SKM-1 (cell line): ENCODE measurements at regions not wholly inside any gene's neighbourhood (a gene's known extent, or its start where the extent isn't known, plus 50 kb on each side); places are given as distances from the start of the nearest gene placed in this dataset.
"Not testable (repeated sequence)": the region's sequence is repeated elsewhere in the genome, so short reads cannot be mapped to it uniquely, and the experiment has no call there.

Experiments
- DNase-seq: peaks from one replicate; lab custom pipeline; 2025; ENCODE audit not compliant: unreplicated experiment; lab: John Stamatoyannopoulos, UW

DNA sequence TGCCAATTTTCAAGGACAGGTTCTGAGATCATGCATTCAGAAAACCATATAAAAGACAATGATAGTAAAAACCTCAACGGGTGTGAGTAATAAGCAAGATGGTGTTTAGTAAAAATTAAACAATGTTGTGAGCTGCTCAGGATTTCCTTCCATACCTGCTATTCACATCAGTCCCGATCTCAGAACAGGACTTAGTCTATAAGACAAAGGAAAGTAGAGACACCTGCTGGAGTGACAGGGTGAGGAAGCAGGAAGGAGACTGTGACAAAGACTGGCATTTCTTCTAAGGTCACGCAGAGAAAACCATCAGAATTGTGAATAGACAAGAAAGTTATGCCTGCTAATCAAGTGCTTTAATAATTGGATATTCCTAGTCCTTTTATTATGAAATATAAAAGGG, 648.0 kb downstream of the DACH1 start:
- no peak for DNase-seq

GRCh38 chr13:71217827-71218226, 649.2 kb downstream of the DACH1 start:
- no peak for DNase-seq

DNA sequence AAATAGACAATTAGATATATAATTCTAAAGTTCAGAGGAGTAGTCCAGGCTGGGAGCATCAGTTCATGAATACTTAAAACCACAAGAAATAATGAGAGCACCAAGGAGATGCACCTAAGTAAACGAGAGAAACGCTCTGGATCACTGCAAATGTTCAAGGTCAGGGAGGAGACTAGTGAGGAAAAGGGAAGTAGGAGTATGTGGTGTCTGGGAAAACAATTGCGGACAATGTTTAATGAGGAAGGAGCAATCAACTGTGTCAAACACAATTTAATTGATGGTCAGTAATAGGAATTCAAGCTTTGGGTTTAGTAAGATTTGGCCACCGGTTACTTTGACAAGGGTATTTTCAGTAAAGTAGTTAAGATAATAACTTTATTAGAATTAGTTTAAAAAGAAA, 652.2 kb downstream of the DACH1 start:
- no peak for DNase-seq

DNA sequence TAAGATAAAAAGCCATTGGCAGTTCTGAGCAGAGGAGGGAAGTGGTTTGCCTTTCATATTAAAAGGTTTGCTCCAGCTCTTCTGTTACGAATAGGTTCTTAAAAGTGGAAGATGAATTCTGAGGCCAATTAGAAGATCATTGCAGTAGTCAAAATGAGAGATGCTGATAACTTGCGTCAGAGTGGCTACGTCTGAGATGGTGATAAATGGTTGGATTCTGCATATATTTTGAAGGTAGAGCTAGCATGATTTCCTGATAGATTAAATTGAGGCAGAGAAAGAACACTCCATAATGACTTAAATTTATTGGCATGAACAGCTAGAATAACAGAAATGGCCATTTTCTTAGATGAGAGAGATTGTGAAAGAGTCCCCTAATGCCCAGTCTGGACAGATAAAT, 652.6 kb downstream of the DACH1 start:
- no peak for DNase-seq

- no peak for DNase-seq
Measured at GRCh38 chr13:71213252-71213821, 653.7 kb downstream of the DACH1 start.

DNA sequence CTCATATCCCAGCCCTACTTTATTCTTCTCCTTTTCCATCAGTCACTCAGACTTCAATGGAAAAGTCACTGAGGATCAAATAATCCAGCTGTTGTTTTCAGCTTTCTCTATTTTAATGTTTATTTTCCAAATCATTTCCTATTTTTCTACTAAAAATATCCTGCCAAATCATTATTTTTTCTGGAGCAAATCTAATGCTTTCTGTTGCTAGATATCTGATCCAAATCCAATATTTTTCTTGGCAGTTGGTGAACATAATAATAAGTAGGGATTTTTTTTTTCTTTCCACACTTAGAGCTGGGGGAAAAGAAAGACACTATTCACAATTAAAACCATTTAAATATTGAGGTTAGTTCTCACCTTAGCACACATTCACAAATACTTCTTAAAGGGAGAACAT, 656.1 kb downstream of the DACH1 start:
- no peak for DNase-seq

DNA sequence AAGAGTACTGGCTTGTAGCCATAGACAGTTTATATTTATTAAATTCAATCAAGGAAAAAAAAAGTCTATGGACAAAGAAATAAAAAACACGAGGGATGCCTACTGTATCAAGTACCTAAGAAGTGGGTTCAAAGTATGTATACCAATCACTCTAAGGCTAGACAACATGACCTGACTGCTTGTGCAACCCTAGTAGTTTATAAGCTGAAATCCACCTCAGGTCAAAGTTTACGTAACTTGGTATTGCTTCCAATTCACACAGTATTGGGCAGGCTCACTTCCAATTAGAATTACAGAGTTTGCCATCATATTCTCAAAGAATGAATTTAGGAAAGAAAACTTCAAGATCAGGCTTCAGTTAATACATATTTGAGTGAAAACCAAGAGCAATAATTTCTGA, 657.8 kb downstream of the DACH1 start:
- DNase-seq, result no peak

DNA sequence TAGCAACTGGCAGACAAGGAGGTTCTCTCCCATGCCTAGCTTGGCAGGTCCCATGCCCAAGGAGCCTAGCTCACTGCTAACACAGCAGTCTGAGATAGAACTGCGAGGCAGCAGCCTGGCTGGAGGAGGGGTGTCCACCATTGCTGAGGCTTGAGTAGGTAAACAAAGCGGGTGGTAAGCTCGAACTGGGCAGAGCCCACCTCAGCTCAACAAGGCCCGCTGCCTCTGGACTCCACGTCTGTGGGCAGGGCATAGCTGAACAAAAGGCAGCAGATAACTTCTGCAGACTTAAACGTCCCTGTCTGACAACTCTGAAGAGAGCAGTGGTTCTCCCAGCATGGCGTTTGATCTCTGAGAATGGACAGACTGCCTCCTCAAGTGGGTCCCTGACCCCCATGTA, 682.4 kb downstream of the DACH1 start:
- DNase-seq, result not testable (repeated sequence)

DNA sequence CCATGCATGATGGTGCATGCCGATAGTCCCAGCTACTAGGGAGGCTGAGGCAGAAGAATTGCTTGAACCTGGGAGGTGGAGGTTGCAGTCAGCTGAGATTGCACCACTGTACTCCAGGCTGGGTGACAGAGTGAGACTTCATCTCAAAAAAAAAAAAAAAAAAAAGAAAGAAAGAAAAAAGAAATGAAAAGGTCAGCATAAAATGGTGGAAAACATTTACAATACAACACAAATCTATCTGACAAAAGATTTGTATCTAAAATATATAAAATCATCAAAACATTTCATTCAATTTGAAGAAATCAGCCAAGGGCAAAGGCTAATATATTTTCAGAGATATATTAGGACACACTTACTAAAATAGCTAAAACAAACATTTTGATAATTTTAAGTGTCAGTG, 683.7 kb downstream of the DACH1 start:
- not testable (repeated sequence) for DNase-seq

DNA sequence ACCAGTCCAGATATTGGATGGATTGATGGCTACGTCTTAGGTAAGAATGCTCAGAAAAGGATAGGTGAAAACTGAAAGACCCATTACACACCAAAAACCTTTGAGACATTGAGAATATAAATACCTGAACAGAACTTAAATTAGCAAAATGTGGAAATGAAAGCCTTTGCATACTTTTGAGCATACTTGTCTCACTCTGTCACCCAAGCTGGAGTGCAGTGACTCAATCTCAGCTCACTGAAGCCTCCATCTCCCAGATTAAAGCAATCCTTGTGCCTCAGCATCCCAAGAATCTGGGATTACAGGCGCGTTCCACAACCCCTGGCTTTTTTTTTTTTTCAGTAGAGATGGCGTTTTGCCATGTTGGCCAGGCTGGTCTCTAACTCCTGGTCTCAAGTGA, 695.3 kb downstream of the DACH1 start:
- DNase-seq, result no peak

- no peak for DNase-seq
Measured at GRCh38 chr13:71169180-71169579, 697.8 kb downstream of the DACH1 start.

DNA sequence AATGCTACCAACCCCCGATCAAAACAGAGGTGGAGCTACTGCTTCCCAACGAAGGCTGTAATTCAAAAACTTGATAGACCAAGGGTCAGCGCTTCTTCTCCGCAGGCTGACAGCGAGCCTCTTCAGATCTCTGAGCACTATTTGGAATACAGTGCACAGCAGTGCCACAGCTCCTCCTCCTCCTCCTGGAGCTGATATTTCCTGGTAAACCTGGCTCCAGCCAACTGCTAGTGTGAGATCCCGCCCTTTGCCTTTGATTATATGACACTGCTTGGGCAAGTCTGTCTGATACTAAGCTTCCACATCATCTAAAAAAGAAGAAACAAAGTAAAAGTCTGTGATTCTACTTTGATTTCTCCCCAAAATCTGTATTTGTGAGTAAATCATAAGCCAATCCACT, 710.5 kb downstream of the DACH1 start:
- no peak for DNase-seq

DNA sequence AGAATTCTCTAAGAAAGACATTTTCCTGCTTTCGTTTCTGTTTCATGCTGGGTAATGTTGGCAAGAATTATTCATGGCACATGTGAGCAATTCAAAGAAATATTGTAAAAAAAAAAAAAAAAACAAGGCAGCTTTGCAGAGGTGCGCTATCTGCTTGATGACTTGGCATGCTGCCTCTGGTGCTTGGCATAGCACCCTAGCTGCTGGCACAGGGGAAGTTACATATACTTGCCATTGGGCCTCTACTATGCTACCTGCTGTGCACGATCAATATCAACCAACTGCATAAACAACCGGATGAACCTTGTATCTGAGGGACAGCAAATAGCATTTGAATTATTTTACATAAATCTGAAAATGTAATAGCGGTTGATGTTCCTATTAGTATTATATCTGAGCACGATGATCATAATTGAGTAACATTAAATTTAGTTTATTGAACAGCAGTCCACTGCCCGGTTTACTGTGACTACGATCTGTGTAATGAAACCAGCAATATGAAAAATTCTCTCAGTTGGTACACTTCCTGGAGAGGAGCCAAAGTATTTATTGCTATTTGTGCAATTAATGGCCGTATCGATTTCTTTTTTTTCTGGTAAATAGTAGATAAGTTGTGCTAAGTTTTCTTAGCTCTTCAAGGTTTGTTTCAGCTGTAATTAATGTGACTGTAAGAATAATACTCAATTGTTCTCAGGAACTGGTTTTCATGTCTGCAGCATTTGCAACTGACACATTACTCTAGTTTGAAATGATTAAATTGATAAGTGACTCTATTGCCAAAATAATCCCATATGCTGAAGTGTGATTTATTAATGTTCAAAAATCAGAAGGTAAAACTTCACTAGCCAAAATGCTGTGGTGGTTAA, 717.3 kb downstream of the DACH1 start:
- DNase-seq, result no peak

DNA sequence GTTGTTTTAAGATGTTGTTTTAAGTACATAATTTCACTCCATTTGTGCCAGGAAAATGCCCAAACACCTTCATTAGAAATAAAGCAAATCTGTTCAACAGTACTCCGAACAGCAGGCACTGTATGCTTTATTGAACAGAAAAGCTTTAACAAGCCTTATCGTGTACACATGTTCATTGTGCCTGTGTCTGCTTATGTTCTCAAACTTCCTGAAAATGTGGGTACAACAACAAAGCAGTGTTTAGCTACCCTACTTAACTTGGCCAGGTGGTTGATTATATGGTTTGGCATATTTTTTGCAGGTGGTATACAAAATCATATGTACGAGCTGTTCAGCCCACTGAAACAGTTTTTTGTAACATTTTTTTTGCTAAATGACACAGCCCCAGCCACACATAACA, 718.0 kb downstream of the DACH1 start:
- DNase-seq, result no peak

- no peak for DNase-seq
Measured at GRCh38 chr13:71148396-71148795, 718.6 kb downstream of the DACH1 start.

- DNase-seq, result no peak
Measured at GRCh38 chr13:71144883-71145282, 722.1 kb downstream of the DACH1 start.

DNA sequence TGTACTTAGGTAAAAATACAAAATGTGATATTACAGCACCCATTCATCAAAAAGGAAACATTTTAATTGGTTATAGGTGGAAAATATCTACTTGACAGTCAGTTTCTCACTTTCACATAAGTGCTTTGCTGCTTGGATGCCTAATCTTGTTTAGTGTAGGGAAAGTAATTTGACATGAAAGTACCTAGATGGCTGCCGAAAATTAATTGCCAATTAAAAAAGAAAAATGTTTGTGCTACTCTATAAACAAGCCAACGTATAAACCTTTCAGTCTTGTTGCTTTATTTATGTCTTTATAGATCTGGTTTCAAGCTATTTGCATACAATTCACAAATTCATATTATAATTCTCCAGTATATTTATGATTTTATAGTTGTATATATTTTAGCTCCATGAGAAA, 729.9 kb downstream of the DACH1 start:
- no peak for DNase-seq

GRCh38 chr13:71124230-71124629, 742.8 kb downstream of the DACH1 start:
- no peak for DNase-seq

DNA sequence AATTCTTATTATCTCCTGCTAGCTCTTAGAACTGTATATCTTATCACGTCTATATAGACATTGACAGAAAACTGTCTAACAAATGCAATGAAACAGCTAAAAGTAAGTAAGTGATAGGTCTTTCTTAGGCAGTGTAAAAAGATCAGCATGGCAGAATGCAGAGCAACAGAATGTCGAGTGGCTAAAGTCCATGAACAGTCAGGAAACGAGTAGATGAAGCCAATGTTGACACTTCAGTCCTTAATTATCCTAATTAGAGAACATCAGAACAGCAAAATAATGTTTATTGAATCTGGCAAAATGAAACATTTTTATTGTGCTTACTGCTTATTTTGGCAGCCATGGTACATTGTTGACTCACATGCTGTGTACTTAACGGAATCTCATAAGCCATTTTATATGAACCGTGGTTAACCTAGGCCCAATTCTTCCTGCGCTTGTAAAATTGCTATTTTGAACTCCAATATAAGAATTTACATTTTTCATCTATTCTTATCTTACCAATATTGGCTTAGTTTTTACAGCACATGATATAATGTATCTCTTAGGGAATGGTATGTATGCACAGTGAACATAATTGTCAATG, 748.1 kb downstream of the DACH1 start:
- no peak for DNase-seq

DNA sequence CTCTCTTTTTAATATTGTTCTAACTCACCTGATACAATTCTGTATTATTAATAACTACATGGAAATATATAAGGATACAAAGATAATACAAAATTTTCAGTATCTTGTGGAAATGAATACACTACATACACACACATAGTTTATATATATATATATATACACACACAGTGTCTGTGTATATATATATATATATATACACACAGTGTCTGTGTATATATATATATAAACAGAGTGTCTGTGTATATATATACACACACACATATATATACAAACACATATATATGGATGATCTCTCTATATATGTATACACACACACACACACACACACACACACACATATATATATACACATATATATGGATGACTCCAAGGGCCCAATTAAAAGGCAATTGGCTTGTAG, 749.1 kb downstream of the DACH1 start:
- no peak for DNase-seq

- DNase-seq, result no peak
Measured at GRCh38 chr13:71115301-71115700, 751.7 kb downstream of the DACH1 start.

GRCh38 chr13:71096421-71096820, 770.6 kb downstream of the DACH1 start:
- no peak for DNase-seq
